Loucy (cell line): ENCODE measurements at regions not wholly inside any gene's neighbourhood (a gene's known extent, or its start where the extent isn't known, plus 50 kb on each side); places are given as distances from the start of the nearest gene placed in this dataset.

Experiments
- H2AFZ ChIP-seq: fragments of 200-600 bp; sonication (generic); 2 replicates; pipeline ENCODE4 v1.6.0; 2016; ENCODE audit warnings: antibody characterized with exemption, mild to moderate bottlenecking, low read length, moderate library complexity
- H3F3A ChIP-seq: fragments of 200-600 bp; 2 replicates; pipeline ENCODE4 v1.6.0; 2016; ENCODE audit warnings: antibody characterized with exemption, low read depth, mild to moderate bottlenecking
- H3K27me3 ChIP-seq: fragments of 200-600 bp; sonication (generic); 2 replicates; pipeline ENCODE4 v1.6.1; 2014; ENCODE audit warnings: low read length, mild to moderate bottlenecking; ENCODE audit not compliant: insufficient read depth, poor library complexity, severe bottlenecking
- H3K36me3 ChIP-seq: fragments of 200-600 bp; sonication (generic); 2 replicates; pipeline ENCODE4 v1.6.1; 2016; ENCODE audit warnings: low read length; ENCODE audit not compliant: insufficient read depth
- H3K4me1 ChIP-seq: fragments of 200-600 bp; sonication (generic); 2 replicates; pipeline ENCODE4 v1.5.1; 2014; ENCODE audit warnings: low read length, mild to moderate bottlenecking; ENCODE audit not compliant: insufficient read depth, poor library complexity, severe bottlenecking
- H3K4me2 ChIP-seq: fragments of 200-600 bp; sonication (generic); 2 replicates; pipeline ENCODE4 v1.6.0; 2014; ENCODE audit warnings: antibody characterized with exemption, low read length, low read depth, mild to moderate bottlenecking; ENCODE audit not compliant: poor library complexity, severe bottlenecking
- H3K4me3 ChIP-seq: fragments of 200-600 bp; sonication (generic); 2 replicates; pipeline ENCODE4 v1.5.1; 2014; ENCODE audit warnings: low read length, mild to moderate bottlenecking, mixed read lengths; ENCODE audit not compliant: poor library complexity, severe bottlenecking
- H3K79me2 ChIP-seq: fragments of 200-600 bp; sonication (generic); 2 replicates; pipeline ENCODE4 v1.6.1; 2014; ENCODE audit warnings: low read length; ENCODE audit not compliant: insufficient read depth
- H3K9ac ChIP-seq: fragments of 200-600 bp; sonication (generic); 2 replicates; pipeline ENCODE4 v1.6.0; 2014; ENCODE audit warnings: mild to moderate bottlenecking, low read depth, low read length, moderate library complexity; ENCODE audit not compliant: poor library complexity, severe bottlenecking
- H3K9me2 ChIP-seq: fragments of 200-600 bp; sonication (generic); replicated peaks from 2 replicates; pipeline ENCODE4 v1.6.1; 2016; ENCODE audit warnings: low read depth, low read length, mixed read lengths
- H3K9me3 ChIP-seq: fragments of 200-600 bp; sonication (generic); 2 replicates; pipeline ENCODE4 v1.6.1; 2014; ENCODE audit warnings: mild to moderate bottlenecking, antibody characterized with exemption, low read length, low read depth; ENCODE audit not compliant: insufficient read depth
- H4K20me1 ChIP-seq: fragments of 200-600 bp; sonication (generic); 2 replicates; pipeline ENCODE4 v1.6.0; 2014; ENCODE audit warnings: antibody characterized with exemption, low read length, mild to moderate bottlenecking; ENCODE audit not compliant: insufficient read depth, poor library complexity, severe bottlenecking
- EZH2phosphoT487 ChIP-seq: fragments of 200-600 bp; IDR thresholded peaks from 2 replicates; pipeline ENCODE4 v1.6.1; 2018; ENCODE audit warnings: antibody characterized with exemption, mild to moderate bottlenecking, moderate library complexity, borderline replicate concordance
- TF ChIP-seq, protein P1 (sequence below): fragments of 200-600 bp; sonication (generic); conservative IDR thresholded peaks from 2 replicates; pipeline ENCODE4 v1.5.1; 2014; ENCODE audit warnings: mild to moderate bottlenecking, antibody characterized with exemption, low read length

DNA sequence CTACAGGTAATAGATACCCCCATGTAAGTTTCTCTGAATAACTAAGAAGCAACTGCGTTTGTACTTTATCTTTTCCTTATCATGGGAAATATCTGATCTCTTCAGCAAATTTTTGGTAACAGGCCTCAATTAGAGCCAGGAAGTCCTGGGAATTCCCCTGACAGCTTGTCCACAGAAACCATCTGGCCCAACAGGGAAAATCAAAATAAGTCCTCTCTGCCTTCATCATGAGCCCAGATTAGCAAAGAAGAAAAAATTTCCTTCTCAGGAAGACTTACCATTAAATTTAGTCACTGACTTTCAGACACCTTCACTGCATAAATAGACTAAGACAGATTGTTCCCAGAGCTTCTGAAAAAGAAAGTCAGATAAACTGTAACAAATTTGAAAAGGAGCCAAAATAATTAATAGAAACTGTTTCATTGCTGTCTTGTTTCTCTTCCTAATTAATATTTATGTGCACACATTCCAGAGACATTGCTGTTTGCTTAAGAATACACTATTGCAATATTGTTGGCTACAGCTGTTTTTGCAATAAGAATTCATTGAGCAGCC, 278.1 kb upstream of the FAT3 start:
- TF ChIP-seq EZH2phosphoT487: no peak
- TF ChIP-seq, protein P1, sequence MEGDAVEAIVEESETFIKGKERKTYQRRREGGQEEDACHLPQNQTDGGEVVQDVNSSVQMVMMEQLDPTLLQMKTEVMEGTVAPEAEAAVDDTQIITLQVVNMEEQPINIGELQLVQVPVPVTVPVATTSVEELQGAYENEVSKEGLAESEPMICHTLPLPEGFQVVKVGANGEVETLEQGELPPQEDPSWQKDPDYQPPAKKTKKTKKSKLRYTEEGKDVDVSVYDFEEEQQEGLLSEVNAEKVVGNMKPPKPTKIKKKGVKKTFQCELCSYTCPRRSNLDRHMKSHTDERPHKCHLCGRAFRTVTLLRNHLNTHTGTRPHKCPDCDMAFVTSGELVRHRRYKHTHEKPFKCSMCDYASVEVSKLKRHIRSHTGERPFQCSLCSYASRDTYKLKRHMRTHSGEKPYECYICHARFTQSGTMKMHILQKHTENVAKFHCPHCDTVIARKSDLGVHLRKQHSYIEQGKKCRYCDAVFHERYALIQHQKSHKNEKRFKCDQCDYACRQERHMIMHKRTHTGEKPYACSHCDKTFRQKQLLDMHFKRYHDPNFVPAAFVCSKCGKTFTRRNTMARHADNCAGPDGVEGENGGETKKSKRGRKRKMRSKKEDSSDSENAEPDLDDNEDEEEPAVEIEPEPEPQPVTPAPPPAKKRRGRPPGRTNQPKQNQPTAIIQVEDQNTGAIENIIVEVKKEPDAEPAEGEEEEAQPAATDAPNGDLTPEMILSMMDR: no peak
- Histone ChIP-seq H3K4me2 (no peak overlapping the region), H3K9me2 (no peaks in the 10 kb centered on the region), H3K36me3 (no peaks in the 10 kb centered on the region), H3K79me2 (no peaks in the 10 kb centered on the region), H4K20me1 (no peaks in the 10 kb centered on the region), H2AFZ (no peak overlapping the region), H3F3A (no peaks in the 10 kb centered on the region), H3K27me3 (no peaks in the 10 kb centered on the region), H3K9ac (no peak overlapping the region), H3K9me3 (no peaks in the 10 kb centered on the region), H3K4me3 (no peak overlapping the region), H3K4me1 (peaks cover 15% of the 10 kb centered on the region)

DNA sequence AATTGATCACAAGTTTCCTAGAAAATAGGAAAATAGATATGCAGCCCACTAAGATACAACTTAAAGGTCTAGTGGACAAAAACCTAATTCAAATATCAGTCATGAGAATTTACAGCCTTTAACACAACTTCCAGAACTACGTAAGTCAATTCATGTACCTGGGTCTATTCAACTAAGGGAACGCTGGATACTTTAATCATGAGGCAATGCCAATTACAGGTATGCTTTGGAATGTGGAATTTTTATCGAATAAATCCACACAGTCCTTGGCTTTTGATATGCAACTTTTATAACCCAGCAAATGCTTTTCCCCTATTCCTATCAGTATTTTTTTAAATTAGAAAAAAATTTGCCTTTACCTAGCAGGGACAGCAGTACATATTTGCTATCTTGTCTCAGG, 289.5 kb upstream of the FAT3 start:
- Histone ChIP-seq H3K9me2 (no peaks in the 10 kb centered on the region), H3F3A (no peaks in the 10 kb centered on the region), H3K36me3 (no peaks in the 10 kb centered on the region), H3K79me2 (no peaks in the 10 kb centered on the region), H4K20me1 (no peaks in the 10 kb centered on the region), H3K4me2 (no peak overlapping the region), H3K9me3 (no peaks in the 10 kb centered on the region; the same call in 1 of the 2 replicates), H2AFZ (no peak overlapping the region), H3K4me1 (peaks cover 9% of the 10 kb centered on the region), H3K9ac (no peak overlapping the region), H3K27me3 (no peaks in the 10 kb centered on the region), H3K4me3 (no peak overlapping the region)
- TF ChIP-seq, protein P1: no peak

DNA sequence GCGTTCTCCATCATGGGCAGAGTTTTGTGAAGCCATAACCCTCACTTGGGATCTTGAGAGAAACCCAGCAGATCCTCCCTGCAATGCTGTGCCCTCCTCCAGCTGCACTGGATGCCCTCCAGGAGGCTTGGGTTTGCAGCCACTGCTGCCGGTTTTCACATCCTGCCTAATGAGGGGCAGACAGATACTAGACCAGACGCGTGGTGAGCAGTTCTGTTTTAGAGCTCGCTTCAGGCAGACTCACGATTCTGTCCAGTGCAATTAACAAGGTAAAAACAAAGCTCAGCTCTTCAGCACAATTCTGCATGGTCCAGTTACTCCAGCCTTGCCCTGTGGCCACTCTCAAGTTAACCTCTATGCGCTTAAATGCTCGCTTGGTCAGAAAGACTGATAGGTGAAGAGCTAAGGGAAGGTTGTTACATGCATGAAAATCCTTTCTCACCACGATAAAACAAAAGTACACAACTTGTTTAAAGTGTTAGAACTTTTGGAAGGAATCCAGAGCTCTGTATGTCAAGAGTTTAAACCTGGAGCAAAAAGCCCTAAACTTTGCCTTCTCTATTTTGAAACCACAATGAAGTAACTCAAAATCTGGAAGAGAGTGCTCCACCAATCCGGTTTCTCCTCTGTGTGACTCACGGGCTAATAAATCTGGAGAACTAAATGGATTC, 292.3 kb upstream of the FAT3 start:
- H3K36me3 ChIP-seq: no peaks in the 10 kb centered on the region; the same call in 1 of the 2 replicates
- no peaks in the 10 kb centered on the region for H3K79me2 ChIP-seq
- no peak overlapping the region; the same call in 1 of the 2 replicates for H2AFZ ChIP-seq
- H3K4me1 ChIP-seq: peaks cover 22% of the 10 kb centered on the region
- no peaks in the 10 kb centered on the region for H3K9me2 ChIP-seq
- no peak overlapping the region for H3K4me3 ChIP-seq
- H3F3A ChIP-seq: peaks cover 4% of the 10 kb centered on the region; the same call in 1 of the 2 replicates
- no peaks in the 10 kb centered on the region for H4K20me1 ChIP-seq
- TF ChIP-seq, protein P1: no peak
- TF ChIP-seq EZH2phosphoT487: no peak
- no peak overlapping the region for H3K9ac ChIP-seq
- no peak overlapping the region for H3K4me2 ChIP-seq
- no peaks in the 10 kb centered on the region for H3K9me3 ChIP-seq
- H3K27me3 ChIP-seq: no peaks in the 10 kb centered on the region
